CD4-positive, alpha-beta T cell treated with Interleukin-15 for 4 hours (primary cell): ENCODE measurements at regions not wholly inside any gene's neighbourhood (a gene's known extent, or its start where the extent isn't known, plus 50 kb on each side); places are given as distances from the start of the nearest gene placed in this dataset.
A peak's percentile ranks its signal among the peaks of the same experiment; 100 is the strongest.

Experiments
- DNase-seq: peaks from one replicate; pipeline ENCODE4 v3.0.0-alpha.2; 2020; ENCODE audit warnings: low spot score

GRCh38 chr6:111958534-111958933 is 85.3 kb upstream of the FYN start:
- no peak for DNase-seq

- DNase-seq = no peak
These were observed 86.5 kb upstream of the FYN start for GRCh38 chr6:111959766-111960165.

GRCh38 chr6:111967131-111967530 is 86.8 kb upstream of the CCN6 start:
- DNase-seq = no peak

- DNase-seq = no peak
These were observed 83.5 kb upstream of the CCN6 start for GRCh38 chr6:111970426-111970825.

- no peak for DNase-seq
These were observed 82.6 kb upstream of the CCN6 start for GRCh38 chr6:111971181-111971841.

GRCh38 chr6:111971866-111972532 is 81.9 kb upstream of the CCN6 start:
- no peak for DNase-seq

GRCh38 chr6:111972745-111973117 is 81.2 kb upstream of the CCN6 start:
- DNase-seq = no peak

GRCh38 chr6:111973118-111973761 is 80.7 kb upstream of the CCN6 start:
- peak; percentile 75 for DNase-seq

- no peak for DNase-seq
These were observed 79.8 kb upstream of the CCN6 start for GRCh38 chr6:111973927-111974639.

GRCh38 chr6:111975466-111975865 is 78.4 kb upstream of the CCN6 start:
- DNase-seq = no peak

- DNase-seq = no peak
These were observed 77.8 kb upstream of the CCN6 start for GRCh38 chr6:111976139-111976538.

- no peak for DNase-seq
These were observed 75.3 kb upstream of the CCN6 start for GRCh38 chr6:111978532-111979149.

GRCh38 chr6:111979633-111980032 is 74.3 kb upstream of the CCN6 start:
- no peak for DNase-seq

- DNase-seq = no peak
These were observed 73.8 kb upstream of the CCN6 start for GRCh38 chr6:111980143-111980542.

GRCh38 chr6:111980971-111981840 is 72.7 kb upstream of the CCN6 start:
- DNase-seq = no peak

- no peak for DNase-seq
These were observed 71.2 kb upstream of the CCN6 start for GRCh38 chr6:111982681-111983080.

GRCh38 chr6:111983193-111983592 is 70.7 kb upstream of the CCN6 start:
- no peak for DNase-seq

- no peak for DNase-seq
These were observed 69.8 kb upstream of the CCN6 start for GRCh38 chr6:111984081-111984480.

- DNase-seq = no peak
These were observed 69.2 kb upstream of the CCN6 start for GRCh38 chr6:111984516-111985201.

GRCh38 chr6:111985202-111985731 is 68.6 kb upstream of the CCN6 start:
- DNase-seq = peak; percentile 68

- DNase-seq = no peak
These were observed 67.3 kb upstream of the CCN6 start for GRCh38 chr6:111986651-111987050.
